Neural progenitor cell (in vitro differentiated cells): ENCODE measurements at regions not wholly inside any gene's neighbourhood (a gene's known extent, or its start where the extent isn't known, plus 50 kb on each side); places are given as distances from the start of the nearest gene placed in this dataset.
A peak's percentile ranks its signal among the peaks of the same experiment; 100 is the strongest.

ENCODE experiments used
- DNase-seq: peaks from one replicate; pipeline ENCODE4 v3.0.0-alpha.2; 2016; ENCODE audit warnings: low spot score
- H2AFZ ChIP-seq: fragments of 200-600 bp; sonication (generic); replicated peaks from 2 replicates; pipeline ENCODE4 v1.6.1; 2016; ENCODE audit warnings: antibody characterized with exemption
- H3F3A ChIP-seq: fragments of 200-600 bp; sonication (generic); 2 replicates; pipeline ENCODE4 v1.6.1; 2016; ENCODE audit warnings: antibody characterized with exemption, low read depth
- H3K27ac ChIP-seq: fragments of 200-600 bp; sonication (generic); 2 replicates; pipeline ENCODE4 v1.5.1; 2016; ENCODE audit warnings: mild to moderate bottlenecking
- H3K27me3 ChIP-seq: fragments of 200-600 bp; sonication (generic); 2 replicates; pipeline ENCODE4 v1.6.1; 2016; ENCODE audit warnings: mild to moderate bottlenecking, moderate library complexity
- H3K36me3 ChIP-seq: fragments of 200-600 bp; sonication (generic); 2 replicates; pipeline ENCODE4 v1.5.1; 2016
- H3K4me1 ChIP-seq: fragments of 200-600 bp; sonication (generic); 2 replicates; pipeline ENCODE4 v1.6.1; 2016; ENCODE audit warnings: mixed run types
- H3K4me2 ChIP-seq: fragments of 200-600 bp; sonication (generic); 2 replicates; pipeline ENCODE4 v1.6.1; 2016
- H3K4me3 ChIP-seq: fragments of 200-600 bp; sonication (generic); 2 replicates; pipeline ENCODE4 v1.5.1; 2016
- H3K79me2 ChIP-seq: fragments of 200-600 bp; sonication (generic); 2 replicates; pipeline ENCODE4 v1.6.1; 2016; ENCODE audit warnings: low read depth
- H3K9ac ChIP-seq: fragments of 200-600 bp; sonication (generic); 2 replicates; pipeline ENCODE4 v1.6.1; 2016
- H3K9me3 ChIP-seq: fragments of 200-600 bp; sonication (generic); 2 replicates; pipeline ENCODE4 v1.5.1; 2016; ENCODE audit warnings: low read depth
- H4K20me1 ChIP-seq: fragments of 200-600 bp; sonication (generic); 2 replicates; pipeline ENCODE4 v1.6.1; 2016; ENCODE audit warnings: low read depth
- H3K27ac Mint-ChIP-seq: 3 replicates; pipeline ENCODE4 v1.8.0; 2021; ENCODE audit warnings: mixed read lengths
- H3K27me3 Mint-ChIP-seq: 2 replicates; pipeline ENCODE4 v1.8.0; 2022; ENCODE audit warnings: low read depth, mild to moderate bottlenecking, inconsistent platforms, moderate library complexity, mixed read lengths; ENCODE audit not compliant: insufficient read depth
- H3K36me3 Mint-ChIP-seq: 3 replicates; pipeline ENCODE4 v1.8.0; 2021; ENCODE audit warnings: mixed read lengths
- H3K4me1 Mint-ChIP-seq: 3 replicates; pipeline ENCODE4 v1.8.0; 2021; ENCODE audit warnings: mixed read lengths
- H3K4me3 Mint-ChIP-seq: 3 replicates; pipeline ENCODE4 v1.8.0; 2021; ENCODE audit warnings: mild to moderate bottlenecking, moderate library complexity, mixed read lengths
- H3K9me3 Mint-ChIP-seq: 3 replicates; pipeline ENCODE4 v1.8.0; 2020; ENCODE audit warnings: mixed read lengths
- EZH2 ChIP-seq: fragments of 200-600 bp; sonication (generic); IDR thresholded peaks from 2 replicates; pipeline ENCODE4 v1.6.1; 2017; ENCODE audit warnings: antibody characterized with exemption, mild to moderate bottlenecking, moderate library complexity
- EZH2phosphoT487 ChIP-seq: fragments of 200-600 bp; sonication (generic); IDR thresholded peaks from 2 replicates; pipeline ENCODE4 v1.6.1; 2017; ENCODE audit warnings: antibody characterized with exemption
- TF ChIP-seq, protein P1 (sequence below): fragments of 200-600 bp; sonication (generic); IDR thresholded peaks from 2 replicates; pipeline ENCODE4 v1.5.1; 2017; ENCODE audit warnings: antibody characterized with exemption, mild to moderate bottlenecking

DNA sequence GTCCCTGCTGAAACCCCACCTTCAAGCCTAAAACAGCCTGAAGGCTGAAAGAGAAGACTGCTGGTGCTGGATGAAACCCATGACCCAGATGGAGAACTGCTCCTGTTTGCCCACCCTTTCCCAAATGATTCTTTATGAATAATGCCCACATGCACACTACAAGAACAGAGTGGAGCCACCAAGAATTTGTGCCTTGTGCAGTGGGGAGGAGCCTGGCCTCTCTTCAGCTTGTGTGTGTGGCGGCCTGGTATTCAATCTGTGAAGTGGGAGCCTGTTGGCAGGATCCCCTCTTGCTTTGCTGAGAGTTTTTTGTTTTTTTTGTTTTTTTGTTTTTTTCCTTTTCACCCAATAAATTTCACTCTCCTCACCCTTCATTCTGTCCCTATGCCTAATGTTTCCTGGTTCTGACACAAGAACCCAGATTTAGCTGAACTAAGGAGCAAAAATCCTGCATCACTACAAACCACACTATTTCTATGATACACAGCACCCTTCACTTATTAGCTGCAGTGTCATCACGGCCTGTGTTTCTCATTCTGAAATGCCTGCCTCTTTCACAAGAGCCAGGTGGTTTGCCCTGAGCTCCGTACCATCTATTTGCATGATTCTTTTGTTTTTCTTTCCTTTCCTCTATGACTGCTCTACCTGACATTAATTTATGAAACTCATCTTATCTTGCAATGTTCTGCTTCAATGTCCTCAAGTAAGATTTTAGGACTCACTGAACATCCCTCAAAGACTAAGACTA, 585.5 kb upstream of the ATXN7L3B start:
- TF ChIP-seq, protein P1, sequence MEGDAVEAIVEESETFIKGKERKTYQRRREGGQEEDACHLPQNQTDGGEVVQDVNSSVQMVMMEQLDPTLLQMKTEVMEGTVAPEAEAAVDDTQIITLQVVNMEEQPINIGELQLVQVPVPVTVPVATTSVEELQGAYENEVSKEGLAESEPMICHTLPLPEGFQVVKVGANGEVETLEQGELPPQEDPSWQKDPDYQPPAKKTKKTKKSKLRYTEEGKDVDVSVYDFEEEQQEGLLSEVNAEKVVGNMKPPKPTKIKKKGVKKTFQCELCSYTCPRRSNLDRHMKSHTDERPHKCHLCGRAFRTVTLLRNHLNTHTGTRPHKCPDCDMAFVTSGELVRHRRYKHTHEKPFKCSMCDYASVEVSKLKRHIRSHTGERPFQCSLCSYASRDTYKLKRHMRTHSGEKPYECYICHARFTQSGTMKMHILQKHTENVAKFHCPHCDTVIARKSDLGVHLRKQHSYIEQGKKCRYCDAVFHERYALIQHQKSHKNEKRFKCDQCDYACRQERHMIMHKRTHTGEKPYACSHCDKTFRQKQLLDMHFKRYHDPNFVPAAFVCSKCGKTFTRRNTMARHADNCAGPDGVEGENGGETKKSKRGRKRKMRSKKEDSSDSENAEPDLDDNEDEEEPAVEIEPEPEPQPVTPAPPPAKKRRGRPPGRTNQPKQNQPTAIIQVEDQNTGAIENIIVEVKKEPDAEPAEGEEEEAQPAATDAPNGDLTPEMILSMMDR, result no peak
- no peak for TF ChIP-seq EZH2
- no peak for TF ChIP-seq EZH2phosphoT487
- DNase-seq, result no peak
- Histone ChIP-seq H3K4me2 (no peak overlapping the region), H3K9ac (no peak overlapping the region), H3F3A (peaks cover 13% of the 10 kb centered on the region), H3K27me3 (no peaks in the 10 kb centered on the region), H3K36me3 (no peaks in the 10 kb centered on the region), H3K9me3 (no peaks in the 10 kb centered on the region), H3K79me2 (no peaks in the 10 kb centered on the region), H3K4me3 (no peak overlapping the region), H3K4me1 (peaks cover 39% of the 10 kb centered on the region), H4K20me1 (no peaks in the 10 kb centered on the region), H2AFZ (peak overlapping the region; percentile 43), H3K27ac (no peak overlapping the region)
- no peaks in the 10 kb centered on the region for H3K9me3 Mint-ChIP-seq
- no peaks in the 10 kb centered on the region for H3K36me3 Mint-ChIP-seq
- H3K27ac Mint-ChIP-seq, result no peak overlapping the region
- H3K4me3 Mint-ChIP-seq, result no peak overlapping the region
- H3K4me1 Mint-ChIP-seq, result peaks cover 28% of the 10 kb centered on the region
- H3K27me3 Mint-ChIP-seq, result peaks cover 3% of the 10 kb centered on the region

DNA sequence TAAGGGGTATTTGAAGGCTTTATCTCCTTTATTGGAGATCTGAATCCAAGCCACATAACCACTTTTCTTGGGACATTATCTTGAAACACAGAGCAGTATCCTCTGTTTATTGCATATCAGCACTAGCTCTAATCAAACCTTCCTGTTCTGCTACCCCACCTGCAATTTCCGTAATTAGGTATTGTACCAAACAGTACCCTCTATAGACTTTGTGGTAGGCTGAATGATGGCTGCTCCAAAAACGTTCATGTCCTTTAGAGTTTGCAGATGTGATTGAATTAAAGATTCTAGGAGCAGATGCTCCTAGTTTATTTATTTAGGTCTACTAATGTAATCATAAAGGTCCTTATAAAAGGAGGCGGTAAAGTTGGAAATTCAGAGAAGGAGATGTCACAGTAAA, 573.0 kb upstream of the ATXN7L3B start:
- Mint-ChIP-seq H3K36me3 (no peaks in the 10 kb centered on the region), H3K9me3 (no peaks in the 10 kb centered on the region), H3K27ac (no peak overlapping the region), H3K4me1 (no peaks in the 10 kb centered on the region), H3K27me3 (no peaks in the 10 kb centered on the region), H3K4me3 (no peak overlapping the region)
- Histone ChIP-seq H3K27ac (no peak overlapping the region), H3K4me3 (no peak overlapping the region), H3K27me3 (no peaks in the 10 kb centered on the region), H3K79me2 (no peaks in the 10 kb centered on the region), H3K36me3 (no peaks in the 10 kb centered on the region), H3K9ac (no peak overlapping the region), H3K4me2 (no peak overlapping the region), H3K9me3 (no peaks in the 10 kb centered on the region), H3K4me1 (no peaks in the 10 kb centered on the region), H4K20me1 (no peaks in the 10 kb centered on the region), H3F3A (no peaks in the 10 kb centered on the region), H2AFZ (no peak overlapping the region)
- no peak for DNase-seq
- TF ChIP-seq, protein P1, result no peak
- TF ChIP-seq EZH2 (no peak), EZH2phosphoT487 (no peak)

DNA sequence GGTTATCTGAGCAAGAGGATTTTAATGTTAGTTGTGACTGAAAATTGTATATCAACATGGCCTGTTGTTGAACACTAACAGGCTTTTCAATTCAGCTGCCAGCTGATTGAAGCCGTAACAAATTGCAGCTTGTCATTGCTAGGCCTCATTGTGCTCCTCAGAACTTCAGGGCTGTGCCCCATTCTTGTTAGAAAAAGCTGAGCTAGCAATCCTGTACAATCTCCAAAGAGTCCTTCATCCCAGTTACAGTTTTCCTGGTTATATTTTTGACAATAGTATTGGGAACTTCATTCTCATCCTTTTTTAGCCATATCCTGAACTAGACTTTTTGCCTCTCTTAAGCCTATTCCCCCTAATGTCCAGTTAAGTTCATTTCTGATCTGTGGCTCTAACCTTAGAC, 564.1 kb upstream of the ATXN7L3B start:
- peak; percentile 8 for DNase-seq
- Histone ChIP-seq H3K4me1 (no peaks in the 10 kb centered on the region), H4K20me1 (no peaks in the 10 kb centered on the region), H3K36me3 (no peaks in the 10 kb centered on the region), H3K27ac (no peak overlapping the region), H2AFZ (no peak overlapping the region), H3K9me3 (no peaks in the 10 kb centered on the region), H3K9ac (no peak overlapping the region), H3K79me2 (no peaks in the 10 kb centered on the region), H3K4me2 (no peak overlapping the region), H3K27me3 (no peaks in the 10 kb centered on the region), H3K4me3 (no peak overlapping the region), H3F3A (no peaks in the 10 kb centered on the region)
- Mint-ChIP-seq H3K4me3 (no peak overlapping the region), H3K9me3 (peaks cover 14% of the 10 kb centered on the region), H3K27me3 (no peaks in the 10 kb centered on the region), H3K4me1 (peaks cover 14% of the 10 kb centered on the region), H3K27ac (peak overlapping the region; percentile 85), H3K36me3 (no peaks in the 10 kb centered on the region)
- TF ChIP-seq, protein P1, result no peak
- no peak for TF ChIP-seq EZH2
- no peak for TF ChIP-seq EZH2phosphoT487
